ENCODE measurements at regions not wholly inside any gene's neighbourhood (a gene's known extent, or its start where the extent isn't known, plus 50 kb on each side); places are given as distances from the start of the nearest gene placed in this dataset.

DNA sequence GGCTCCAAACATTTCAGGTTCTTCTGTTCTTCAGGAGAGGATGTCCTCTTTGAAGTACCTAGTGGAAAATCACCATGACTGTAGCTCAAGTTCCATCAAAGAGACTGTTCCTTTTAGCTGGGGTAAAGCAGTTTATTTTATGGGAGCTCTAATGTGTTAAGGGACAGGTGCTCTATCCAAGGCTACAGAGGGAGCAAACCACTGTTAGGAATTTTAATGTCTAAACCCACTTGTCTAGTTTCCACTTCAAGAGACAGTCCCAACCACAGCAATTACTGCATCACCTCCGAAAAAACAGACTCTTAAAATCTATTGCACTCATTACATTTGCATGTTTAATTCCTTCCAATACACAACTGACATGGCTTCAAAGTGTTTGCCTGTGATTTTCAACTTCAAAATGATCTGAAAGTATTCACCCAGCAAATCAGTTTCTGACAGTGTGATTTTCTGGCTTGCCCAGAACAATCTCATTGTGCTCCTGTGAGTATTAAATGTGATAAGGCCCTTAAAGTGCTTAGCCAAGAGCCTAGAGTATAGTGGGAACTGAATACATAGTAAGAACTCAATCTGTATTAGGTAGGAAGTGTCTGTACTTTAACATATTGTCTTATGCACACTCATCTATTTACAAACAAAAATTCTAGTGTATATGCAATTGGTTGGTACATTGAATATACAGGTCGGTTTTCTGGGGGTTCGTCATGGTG lies 266.5 kb upstream of the CCDC54 start:
- FAIRE-seq (no peak), DNase-seq (ENCODE audit: insufficient read length) (no peak)
- TF ChIP-seq POLR2AphosphoS5 (IDR thresholded peaks at IDR 0.05; ENCODE audit: low read depth, low read length) (no peak), TAF1 (IDR thresholded peaks at IDR 0.05; ENCODE audit: borderline replicate concordance, low read depth, low read length) (no peak), POLR2A (IDR thresholded peaks at IDR 0.05; ENCODE audit: low read depth, low read length) (no peak)

DNA sequence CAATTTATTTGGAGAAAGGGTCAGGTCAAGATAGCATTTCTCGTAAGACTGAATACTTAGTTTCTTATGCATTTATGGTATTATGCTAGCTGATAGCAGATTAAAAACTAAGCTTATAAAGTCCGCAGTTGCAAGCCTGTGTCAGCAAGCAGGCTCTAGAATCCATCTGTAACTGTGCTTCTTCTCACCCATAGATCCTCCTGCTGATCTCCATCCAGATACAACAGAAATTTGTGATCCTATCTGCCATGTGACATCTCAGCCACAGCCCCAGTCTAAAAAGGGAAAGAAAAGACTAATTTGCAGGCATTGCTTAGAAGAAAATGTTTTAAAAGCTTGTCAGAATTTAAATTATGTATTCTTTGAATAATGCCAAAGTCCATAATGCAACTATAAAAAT lies 265.4 kb upstream of the CCDC54 start:
- FAIRE-seq (no peak), DNase-seq (ENCODE audit: insufficient read length) (no peak)
- no peak for TF ChIP-seq POLR2AphosphoS5 (IDR thresholded peaks at IDR 0.05; ENCODE audit: low read depth, low read length)
- TF ChIP-seq TAF1 (IDR thresholded peaks at IDR 0.05; ENCODE audit: borderline replicate concordance, low read depth, low read length): no peak
- no peak for TF ChIP-seq POLR2A (IDR thresholded peaks at IDR 0.05; ENCODE audit: low read depth, low read length)

- FAIRE-seq (no peak), DNase-seq (ENCODE audit: insufficient read length) (no peak)
- no peak for TF ChIP-seq POLR2AphosphoS5 (IDR thresholded peaks at IDR 0.05; ENCODE audit: low read depth, low read length)
- TF ChIP-seq POLR2A (IDR thresholded peaks at IDR 0.05; ENCODE audit: low read depth, low read length): no peak
- no peak for TF ChIP-seq TAF1 (IDR thresholded peaks at IDR 0.05; ENCODE audit: borderline replicate concordance, low read depth, low read length)
These were observed 264.9 kb upstream of the CCDC54 start for GRCh38 chr3:107112356-107112755.

GRCh38 chr3:107116251-107116650 lies 261.0 kb upstream of the CCDC54 start:
- FAIRE-seq (no peak), DNase-seq (ENCODE audit: insufficient read length) (no peak)
- TF ChIP-seq TAF1 (IDR thresholded peaks at IDR 0.05; ENCODE audit: borderline replicate concordance, low read depth, low read length) (no peak), POLR2AphosphoS5 (IDR thresholded peaks at IDR 0.05; ENCODE audit: low read depth, low read length) (no peak), POLR2A (IDR thresholded peaks at IDR 0.05; ENCODE audit: low read depth, low read length) (no peak)

DNA sequence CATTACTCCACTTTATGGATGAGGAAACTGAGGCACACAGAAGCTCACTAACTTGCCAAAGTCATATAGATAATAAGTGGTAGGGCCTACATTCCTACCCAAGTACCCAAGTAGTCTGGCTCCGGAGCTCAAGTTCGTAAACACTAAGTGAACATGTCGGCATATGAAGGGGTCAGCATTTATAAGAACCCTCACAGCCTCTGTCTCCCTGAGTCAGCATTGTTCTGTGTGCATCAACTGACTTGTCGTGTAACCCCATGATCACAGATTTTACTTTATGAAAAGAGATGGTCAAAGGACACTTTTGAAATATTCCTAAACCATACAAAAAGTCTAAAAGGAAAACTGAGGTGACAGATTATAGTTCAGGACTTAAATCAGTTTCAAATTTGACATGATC lies 260.1 kb upstream of the CCDC54 start:
- TF ChIP-seq POLR2AphosphoS5 (IDR thresholded peaks at IDR 0.05; ENCODE audit: low read depth, low read length) (no peak), TAF1 (IDR thresholded peaks at IDR 0.05; ENCODE audit: borderline replicate concordance, low read depth, low read length) (no peak), POLR2A (IDR thresholded peaks at IDR 0.05; ENCODE audit: low read depth, low read length) (no peak)
- no peak for DNase-seq (ENCODE audit: insufficient read length)
- FAIRE-seq: no peak

DNA sequence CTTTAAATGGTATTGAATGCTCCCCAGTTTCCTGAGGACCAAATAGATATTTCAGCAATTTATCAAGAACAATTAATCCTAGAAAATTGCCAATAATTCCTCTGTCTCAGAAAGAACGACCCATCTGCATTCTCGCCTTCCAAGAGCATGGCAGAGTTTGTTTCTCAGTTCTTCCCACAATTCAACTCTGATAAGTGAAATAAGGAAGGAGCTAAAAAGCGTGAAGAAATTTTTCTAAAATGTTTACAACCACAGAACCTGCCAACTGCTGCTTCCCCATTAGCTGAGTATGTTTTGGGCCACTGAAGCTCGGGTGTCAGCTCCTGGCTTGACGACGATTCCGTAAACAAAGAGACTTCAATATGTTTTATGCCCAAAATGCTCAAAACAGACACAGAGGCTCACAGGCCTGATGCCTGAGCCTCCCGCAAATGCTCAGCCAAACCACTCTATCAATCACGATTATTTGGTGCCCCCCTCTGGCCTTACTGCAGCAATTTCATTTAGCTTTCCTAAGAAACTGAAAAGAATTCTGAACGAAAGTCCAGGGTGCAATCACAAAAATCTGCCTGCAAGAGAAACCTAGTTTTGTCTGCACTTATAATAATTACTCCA lies 259.2 kb upstream of the CCDC54 start:
- no peak for DNase-seq (ENCODE audit: insufficient read length)
- TF ChIP-seq TAF1 (IDR thresholded peaks at IDR 0.05; ENCODE audit: borderline replicate concordance, low read depth, low read length) (no peak), POLR2AphosphoS5 (IDR thresholded peaks at IDR 0.05; ENCODE audit: low read depth, low read length) (no peak), POLR2A (IDR thresholded peaks at IDR 0.05; ENCODE audit: low read depth, low read length) (no peak)
- FAIRE-seq: peak; percentile 67

DNA sequence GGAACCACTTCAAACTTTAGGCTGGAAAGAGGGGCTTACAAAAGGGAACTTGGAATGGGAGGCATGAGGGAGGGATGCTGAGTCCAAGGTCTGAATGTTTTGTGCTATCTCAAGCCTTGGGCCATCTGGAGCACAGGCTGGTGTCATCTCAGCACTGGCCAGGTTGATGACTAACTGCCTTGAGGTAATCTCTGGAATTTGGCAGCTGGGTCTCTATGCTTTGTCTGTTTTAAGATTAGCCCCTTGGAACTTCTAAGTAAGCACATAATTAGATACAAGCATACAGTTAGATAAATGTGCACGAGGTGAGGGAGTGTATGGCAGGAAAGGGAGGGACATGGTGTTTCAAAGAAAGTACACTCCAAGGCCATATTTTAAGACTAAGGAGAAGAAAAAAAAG lies 252.4 kb upstream of the CCDC54 start:
- DNase-seq (ENCODE audit: insufficient read length): no peak
- TF ChIP-seq TAF1 (IDR thresholded peaks at IDR 0.05; ENCODE audit: borderline replicate concordance, low read depth, low read length): no peak
- no peak for TF ChIP-seq POLR2A (IDR thresholded peaks at IDR 0.05; ENCODE audit: low read depth, low read length)
- TF ChIP-seq POLR2AphosphoS5 (IDR thresholded peaks at IDR 0.05; ENCODE audit: low read depth, low read length): no peak
- no peak for FAIRE-seq

- TF ChIP-seq POLR2A (IDR thresholded peaks at IDR 0.05; ENCODE audit: low read depth, low read length) (no peak), POLR2AphosphoS5 (IDR thresholded peaks at IDR 0.05; ENCODE audit: low read depth, low read length) (no peak), TAF1 (IDR thresholded peaks at IDR 0.05; ENCODE audit: borderline replicate concordance, low read depth, low read length) (no peak)
- no peak for FAIRE-seq
- DNase-seq (ENCODE audit: insufficient read length): no peak
These were observed 248.3 kb upstream of the CCDC54 start for GRCh38 chr3:107128946-107129345.

- DNase-seq (ENCODE audit: insufficient read length) (no peak), FAIRE-seq (no peak)
- TF ChIP-seq POLR2AphosphoS5 (IDR thresholded peaks at IDR 0.05; ENCODE audit: low read depth, low read length) (no peak), TAF1 (IDR thresholded peaks at IDR 0.05; ENCODE audit: borderline replicate concordance, low read depth, low read length) (no peak), POLR2A (IDR thresholded peaks at IDR 0.05; ENCODE audit: low read depth, low read length) (no peak)
These were observed 247.0 kb upstream of the CCDC54 start for GRCh38 chr3:107130089-107130700.

- TF ChIP-seq TAF1 (IDR thresholded peaks at IDR 0.05; ENCODE audit: borderline replicate concordance, low read depth, low read length) (no peak), POLR2A (IDR thresholded peaks at IDR 0.05; ENCODE audit: low read depth, low read length) (no peak), POLR2AphosphoS5 (IDR thresholded peaks at IDR 0.05; ENCODE audit: low read depth, low read length) (no peak)
- DNase-seq (ENCODE audit: insufficient read length): no peak
- FAIRE-seq: no peak
These were observed 244.6 kb upstream of the CCDC54 start for GRCh38 chr3:107132674-107133073.

DNA sequence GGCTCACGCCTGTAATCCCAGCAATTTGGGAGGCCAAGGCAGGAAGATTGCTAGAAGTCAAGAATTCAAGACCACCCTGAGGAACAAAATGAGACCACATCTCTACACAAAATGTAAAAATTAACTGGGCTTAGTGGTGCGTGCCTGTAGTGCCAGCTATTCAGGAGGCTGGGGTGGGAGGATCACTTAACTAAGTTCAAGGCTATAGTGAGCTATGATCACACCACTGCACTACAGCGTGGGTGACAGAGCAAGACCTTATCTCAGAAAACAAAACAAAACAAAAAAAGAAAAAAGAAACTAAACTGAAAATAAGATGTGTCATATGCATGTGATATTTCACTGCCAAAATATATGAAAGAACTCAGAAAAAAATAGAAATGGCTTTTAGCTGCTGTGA lies 243.3 kb upstream of the CCDC54 start:
- no peak for FAIRE-seq
- DNase-seq (ENCODE audit: insufficient read length): no peak
- TF ChIP-seq POLR2A (IDR thresholded peaks at IDR 0.05; ENCODE audit: low read depth, low read length): no peak

- no peak for FAIRE-seq
These were observed 235.1 kb upstream of the CCDC54 start for GRCh38 chr3:107142171-107142570.

More at GRCh38 chr3:107142171-107142570, 235.1 kb upstream of the CCDC54 start:
- TF ChIP-seq POLR2AphosphoS5 (IDR thresholded peaks at IDR 0.05; ENCODE audit: low read depth, low read length) (no peak), POLR2A (IDR thresholded peaks at IDR 0.05; ENCODE audit: low read depth, low read length) (no peak), TAF1 (IDR thresholded peaks at IDR 0.05; ENCODE audit: borderline replicate concordance, low read depth, low read length) (no peak)
- no peak for DNase-seq (ENCODE audit: insufficient read length)

Data from GM12892 (cell line).